ENCODE measurements at regions not wholly inside any gene's neighbourhood (a gene's known extent, or its start where the extent isn't known, plus 50 kb on each side); places are given as distances from the start of the nearest gene placed in this dataset.

GRCh38 chr12:88973998-88974397 lies 378.3 kb downstream of the DUSP6 start:
- H3F3A ChIP-seq (ENCODE audit: insufficient read depth, low read length, poor library complexity, severe bottlenecking) = no peaks in the 10 kb centered on the region
- no peaks in the 10 kb centered on the region for H4K20me1 ChIP-seq (ENCODE audit: insufficient read depth)
- no peak for TF ChIP-seq EP300 (conservative IDR thresholded peaks at IDR 0.05; ENCODE audit: poor library complexity, severe bottlenecking)
- no peak overlapping the region for H3K9ac ChIP-seq (ENCODE audit: low read length)
- no peaks in the 10 kb centered on the region for H3K36me3 ChIP-seq (ENCODE audit: insufficient read depth, low read length)
- no peak overlapping the region for H3K4me2 ChIP-seq (ENCODE audit: low read length)
- no peak overlapping the region for H2AFZ ChIP-seq (ENCODE audit: low read depth, low read length)
- no peak overlapping the region for H3K4me3 ChIP-seq (ENCODE audit: low read length)
- no peaks in the 10 kb centered on the region for H3K79me2 ChIP-seq (replicated peaks; ENCODE audit: insufficient read depth, low read length)
- H3K27ac ChIP-seq (ENCODE audit: low read length) = no peak overlapping the region
- H3K9me3 ChIP-seq (ENCODE audit: low read length) = no peaks in the 10 kb centered on the region
- no peaks in the 10 kb centered on the region for H3K9me2 ChIP-seq (ENCODE audit: insufficient read depth, low read length)
- H3K27me3 ChIP-seq (ENCODE audit: insufficient read depth, low read depth, low read length) = no peaks in the 10 kb centered on the region

GRCh38 chr12:88970740-88971139 lies 381.6 kb downstream of the DUSP6 start:
- Histone ChIP-seq H3K9me3 (ENCODE audit: low read length) (no peaks in the 10 kb centered on the region), H3K4me3 (ENCODE audit: low read length) (no peak overlapping the region), H2AFZ (ENCODE audit: low read depth, low read length) (no peak overlapping the region), H4K20me1 (ENCODE audit: insufficient read depth) (no peaks in the 10 kb centered on the region), H3K4me2 (ENCODE audit: low read length) (no peak overlapping the region), H3K27me3 (ENCODE audit: insufficient read depth, low read depth, low read length) (no peaks in the 10 kb centered on the region), H3K9me2 (ENCODE audit: insufficient read depth, low read length) (no peaks in the 10 kb centered on the region), H3K36me3 (ENCODE audit: insufficient read depth, low read length) (no peaks in the 10 kb centered on the region), H3F3A (ENCODE audit: insufficient read depth, low read length, poor library complexity, severe bottlenecking) (no peaks in the 10 kb centered on the region), H3K27ac (ENCODE audit: low read length) (no peak overlapping the region), H3K9ac (ENCODE audit: low read length) (no peak overlapping the region), H3K79me2 (replicated peaks; ENCODE audit: insufficient read depth, low read length) (no peaks in the 10 kb centered on the region)
- TF ChIP-seq SMC3 (conservative IDR thresholded peaks at IDR 0.05; ENCODE audit: poor library complexity) (no peak), RAD21 (conservative IDR thresholded peaks at IDR 0.05) (no peak), EZH2 (IDR thresholded peaks at IDR 0.05; ENCODE audit: borderline replicate concordance, insufficient read depth, low read length, poor library complexity, severe bottlenecking) (no peak), MXI1 (conservative IDR thresholded peaks at IDR 0.05; ENCODE audit: poor library complexity, severe bottlenecking) (no peak), REST (IDR thresholded peaks at IDR 0.05; ENCODE audit: borderline replicate concordance) (no peak), POLR2AphosphoS5 (IDR thresholded peaks at IDR 0.05) (no peak), CTCF (IDR thresholded peaks at IDR 0.05; ENCODE audit: poor library complexity, severe bottlenecking) (no peak), EP300 (conservative IDR thresholded peaks at IDR 0.05; ENCODE audit: poor library complexity, severe bottlenecking) (no peak), TAF1 (IDR thresholded peaks at IDR 0.05; ENCODE audit: low read depth) (no peak)

DNA sequence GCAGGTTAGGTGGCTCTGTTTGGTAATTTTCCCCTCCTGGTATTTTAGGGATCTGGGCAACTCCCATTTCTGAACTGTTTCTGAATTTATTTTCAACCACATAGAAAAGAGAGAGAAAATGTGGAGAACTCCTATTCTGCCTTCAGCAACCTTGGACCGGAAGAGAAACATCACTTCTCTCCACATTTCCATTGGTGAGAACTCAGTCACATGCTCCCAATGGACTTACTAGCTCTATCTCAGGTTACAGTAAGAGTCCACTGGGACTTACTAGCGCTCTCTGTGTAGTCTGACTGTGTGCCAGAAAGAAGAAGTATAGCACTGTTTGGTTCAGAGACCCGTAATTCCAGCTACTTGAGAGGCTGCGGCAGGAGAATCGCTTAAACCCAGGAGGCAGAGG lies 383.2 kb downstream of the DUSP6 start:
- H3K9me2 ChIP-seq (ENCODE audit: insufficient read depth, low read length) = no peaks in the 10 kb centered on the region
- no peak overlapping the region for H3K4me2 ChIP-seq (ENCODE audit: low read length)
- H3K9me3 ChIP-seq (ENCODE audit: low read length) = no peaks in the 10 kb centered on the region
- no peak overlapping the region for H3K9ac ChIP-seq (ENCODE audit: low read length)
- H3K27ac ChIP-seq (ENCODE audit: low read length) = no peak overlapping the region
- no peaks in the 10 kb centered on the region for H3K36me3 ChIP-seq (ENCODE audit: insufficient read depth, low read length)
- no peaks in the 10 kb centered on the region for H3F3A ChIP-seq (ENCODE audit: insufficient read depth, low read length, poor library complexity, severe bottlenecking)
- TF ChIP-seq REST (IDR thresholded peaks at IDR 0.05; ENCODE audit: borderline replicate concordance) (no peak), EZH2 (IDR thresholded peaks at IDR 0.05; ENCODE audit: borderline replicate concordance, insufficient read depth, low read length, poor library complexity, severe bottlenecking) (no peak), RAD21 (conservative IDR thresholded peaks at IDR 0.05) (no peak), SMC3 (conservative IDR thresholded peaks at IDR 0.05; ENCODE audit: poor library complexity) (no peak), CTCF (IDR thresholded peaks at IDR 0.05; ENCODE audit: poor library complexity, severe bottlenecking) (no peak), MXI1 (conservative IDR thresholded peaks at IDR 0.05; ENCODE audit: poor library complexity, severe bottlenecking) (no peak), EP300 (conservative IDR thresholded peaks at IDR 0.05; ENCODE audit: poor library complexity, severe bottlenecking) (no peak), POLR2AphosphoS5 (IDR thresholded peaks at IDR 0.05) (no peak), TAF1 (IDR thresholded peaks at IDR 0.05; ENCODE audit: low read depth) (no peak)
- no peaks in the 10 kb centered on the region for H3K79me2 ChIP-seq (replicated peaks; ENCODE audit: insufficient read depth, low read length)
- H2AFZ ChIP-seq (ENCODE audit: low read depth, low read length) = no peak overlapping the region
- no peaks in the 10 kb centered on the region for H4K20me1 ChIP-seq (ENCODE audit: insufficient read depth)
- no peaks in the 10 kb centered on the region for H3K27me3 ChIP-seq (ENCODE audit: insufficient read depth, low read depth, low read length)
- no peak overlapping the region for H3K4me3 ChIP-seq (ENCODE audit: low read length)
